ENCODE measurements at regions not wholly inside any gene's neighbourhood (a gene's known extent, or its start where the extent isn't known, plus 50 kb on each side); places are given as distances from the start of the nearest gene placed in this dataset.
"Not testable (repeated sequence)": the region's sequence is repeated elsewhere in the genome, so short reads cannot be mapped to it uniquely, and the experiment has no call there.

DNA sequence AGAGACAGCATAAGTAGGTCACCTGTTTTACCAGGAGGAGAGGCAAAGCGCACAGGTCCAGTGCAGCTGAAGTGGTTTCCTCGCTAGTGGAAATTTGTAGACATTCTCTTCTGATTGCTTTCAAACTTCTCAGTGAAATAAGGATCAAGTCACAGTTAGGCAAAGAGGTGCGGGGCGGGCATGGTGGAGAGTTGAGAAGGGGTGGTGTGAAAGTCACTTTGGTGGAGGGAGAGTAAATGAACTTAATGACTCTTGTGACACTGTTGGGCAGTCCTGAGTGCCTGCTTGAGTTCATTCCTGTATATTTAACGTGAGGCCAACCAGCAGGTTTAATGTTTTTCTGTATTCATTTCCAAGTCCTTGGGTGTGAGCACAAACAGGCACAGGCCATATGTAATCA is 235.6 kb downstream of the TRIML1 start:
- DNase-seq: no peak

DNA sequence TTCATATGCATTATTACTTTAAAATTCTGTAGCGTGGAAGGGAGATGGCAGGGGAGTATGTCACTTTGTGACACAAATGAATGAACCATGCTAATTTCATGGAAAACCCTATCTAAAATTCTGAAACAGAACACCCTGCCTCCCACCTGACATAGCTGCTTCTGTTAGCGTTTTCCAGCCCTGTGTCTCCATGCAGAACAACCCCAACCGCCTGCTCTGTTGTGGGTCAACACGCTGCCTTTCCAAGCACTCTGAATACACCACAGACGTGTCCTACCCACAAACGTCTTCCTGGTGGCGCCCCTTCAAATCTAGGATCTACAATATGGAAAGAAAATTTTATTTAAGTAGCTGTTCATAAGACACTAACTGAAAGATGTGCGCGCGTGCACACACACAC is 238.6 kb downstream of the TRIML1 start:
- no peak for DNase-seq

DNA sequence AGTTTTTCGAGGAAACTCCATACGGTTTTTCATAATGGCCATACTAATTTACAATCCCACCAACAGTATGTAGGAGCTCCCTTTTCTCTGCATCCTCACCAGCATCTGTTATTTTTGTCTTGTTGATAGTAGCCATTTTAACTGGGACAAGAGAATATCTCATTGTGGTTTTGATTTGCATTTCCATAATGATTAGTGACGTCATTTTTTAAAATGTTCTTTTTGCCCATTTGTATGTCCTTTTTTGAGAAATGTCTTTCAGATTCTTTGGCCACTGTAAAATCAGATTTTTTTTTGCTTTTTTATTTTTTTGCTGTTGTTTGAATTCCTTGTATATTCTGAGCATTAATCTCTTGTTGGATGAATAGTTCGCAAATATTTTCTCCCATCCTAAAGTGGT is 243.9 kb downstream of the TRIML1 start:
- no peak for DNase-seq

DNA sequence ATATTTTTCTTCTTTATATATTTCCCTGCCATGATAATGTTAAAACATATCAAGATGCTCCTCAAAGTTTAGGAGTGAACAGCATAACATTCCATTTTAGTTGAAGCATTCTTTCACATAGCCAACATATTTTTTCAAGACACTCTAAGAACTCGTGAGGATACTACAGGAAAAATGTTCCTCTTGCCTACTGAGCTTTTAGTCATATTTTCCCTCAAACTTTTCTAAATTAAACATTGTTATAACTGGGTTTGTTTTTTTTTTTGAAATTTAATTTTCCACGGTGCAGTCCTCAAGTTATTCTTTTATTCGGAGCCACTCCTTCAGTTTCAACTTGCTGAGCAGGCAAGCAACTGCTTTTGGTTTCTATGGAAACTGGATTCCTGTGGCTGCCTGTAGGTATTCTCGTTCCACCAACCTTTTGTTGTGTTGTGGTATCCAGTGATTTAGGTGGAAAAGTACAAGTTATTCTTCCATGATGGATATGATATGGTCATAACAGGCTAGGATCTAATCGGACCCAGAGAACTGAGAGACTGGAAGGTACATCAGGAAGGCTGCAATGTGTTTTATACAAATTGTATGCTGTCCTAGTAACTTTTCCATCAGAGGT is 248.0 kb downstream of the TRIML1 start:
- DNase-seq: no peak

DNA sequence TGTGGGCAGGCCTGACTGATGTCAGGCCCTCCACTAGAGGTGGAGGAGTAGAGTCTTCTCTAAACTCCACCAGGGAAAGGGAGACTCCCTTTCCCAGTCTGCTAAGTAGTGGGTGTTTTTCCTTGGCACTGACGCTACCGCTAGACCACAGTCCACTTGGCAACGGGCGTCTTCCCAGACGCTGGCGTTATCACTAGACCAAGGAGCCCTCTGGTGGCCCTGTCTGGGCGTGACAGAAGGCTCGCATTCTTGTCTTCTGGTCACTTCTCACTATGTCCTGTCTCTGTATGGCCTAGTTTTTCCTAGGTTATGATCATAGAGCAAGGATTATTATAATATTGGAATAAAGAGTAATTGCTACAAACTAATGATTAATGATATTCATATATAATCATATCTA is 252.1 kb downstream of the TRIML1 start:
- DNase-seq: not testable (repeated sequence)

DNA sequence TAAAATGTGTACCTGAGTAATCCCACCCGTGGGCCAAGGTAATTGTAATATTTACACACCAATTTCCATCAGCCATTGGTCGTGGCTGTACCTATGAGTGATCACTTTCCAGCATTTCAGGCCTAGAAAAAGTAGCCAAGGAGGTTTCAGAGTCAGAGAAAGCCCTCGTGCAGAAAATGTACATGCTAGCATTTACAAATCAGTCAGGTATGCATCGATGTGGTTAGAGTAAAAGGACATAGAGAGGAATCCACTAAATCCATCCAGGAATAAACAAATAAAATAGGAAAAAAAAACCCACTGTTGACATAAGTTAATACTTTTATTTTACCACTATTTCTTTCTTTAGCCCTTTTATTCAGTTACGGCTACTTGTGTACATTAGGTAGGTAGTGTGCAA is 256.8 kb downstream of the TRIML1 start:
- DNase-seq: no peak

DNA sequence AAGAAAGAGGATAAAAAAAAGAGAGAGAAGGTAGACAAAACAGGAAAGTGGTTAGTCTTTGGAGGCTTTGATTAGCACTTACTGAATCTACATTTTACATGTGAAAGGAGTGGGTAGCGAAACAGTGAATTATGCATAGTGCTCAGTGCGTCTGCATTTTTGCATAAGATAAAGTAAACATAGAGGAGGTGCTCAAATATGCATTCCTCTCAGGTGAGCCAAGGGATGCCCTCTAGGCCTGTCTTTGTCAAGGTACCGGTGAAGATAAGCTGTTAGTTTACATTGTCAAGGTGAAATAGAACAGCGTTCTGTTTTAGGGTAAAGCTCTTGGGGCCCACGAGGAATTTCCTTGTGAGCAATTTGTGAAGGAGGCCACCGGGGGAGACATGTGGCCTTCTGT is 260.6 kb downstream of the TRIML1 start:
- DNase-seq: no peak

DNA sequence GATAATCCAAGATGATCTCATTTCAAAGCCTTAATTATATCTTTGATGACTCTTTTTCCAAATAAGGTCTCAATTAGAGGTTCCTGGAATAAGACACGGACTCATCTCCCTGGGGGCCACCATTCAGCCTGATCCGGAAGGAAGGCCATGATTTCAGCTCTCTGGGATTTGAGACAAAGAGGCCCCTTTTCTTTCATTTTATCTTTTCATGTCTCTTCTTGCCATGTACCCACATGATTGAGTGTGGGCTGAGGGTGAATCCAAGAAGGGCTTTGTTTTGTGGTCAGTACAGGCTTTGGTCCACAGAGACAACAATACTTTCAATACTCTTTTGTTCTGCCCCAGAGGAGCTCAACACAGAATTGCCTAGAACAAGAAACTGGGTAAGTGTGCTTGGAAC is 261.2 kb downstream of the TRIML1 start:
- no peak for DNase-seq

DNA sequence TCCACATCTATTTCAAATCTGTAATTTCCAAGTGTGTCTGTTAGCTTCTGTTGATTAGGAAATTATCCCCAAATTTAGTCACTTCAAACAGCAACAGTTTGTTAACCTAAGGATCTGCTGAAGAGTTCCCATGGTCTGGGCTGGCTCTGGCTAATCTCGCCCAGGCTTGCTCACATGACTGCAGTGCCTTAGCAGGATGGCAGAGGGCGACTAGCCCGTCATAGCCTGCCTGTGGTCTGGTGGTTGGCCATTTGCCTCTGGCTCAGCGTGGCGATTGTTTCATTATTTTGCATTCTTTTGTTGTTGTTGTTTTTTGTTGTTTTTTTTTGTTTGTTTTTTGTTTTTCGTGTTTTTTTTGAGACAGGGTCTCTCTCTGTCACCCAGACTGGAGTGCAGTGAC is 264.0 kb downstream of the TRIML1 start:
- no peak for DNase-seq

DNA sequence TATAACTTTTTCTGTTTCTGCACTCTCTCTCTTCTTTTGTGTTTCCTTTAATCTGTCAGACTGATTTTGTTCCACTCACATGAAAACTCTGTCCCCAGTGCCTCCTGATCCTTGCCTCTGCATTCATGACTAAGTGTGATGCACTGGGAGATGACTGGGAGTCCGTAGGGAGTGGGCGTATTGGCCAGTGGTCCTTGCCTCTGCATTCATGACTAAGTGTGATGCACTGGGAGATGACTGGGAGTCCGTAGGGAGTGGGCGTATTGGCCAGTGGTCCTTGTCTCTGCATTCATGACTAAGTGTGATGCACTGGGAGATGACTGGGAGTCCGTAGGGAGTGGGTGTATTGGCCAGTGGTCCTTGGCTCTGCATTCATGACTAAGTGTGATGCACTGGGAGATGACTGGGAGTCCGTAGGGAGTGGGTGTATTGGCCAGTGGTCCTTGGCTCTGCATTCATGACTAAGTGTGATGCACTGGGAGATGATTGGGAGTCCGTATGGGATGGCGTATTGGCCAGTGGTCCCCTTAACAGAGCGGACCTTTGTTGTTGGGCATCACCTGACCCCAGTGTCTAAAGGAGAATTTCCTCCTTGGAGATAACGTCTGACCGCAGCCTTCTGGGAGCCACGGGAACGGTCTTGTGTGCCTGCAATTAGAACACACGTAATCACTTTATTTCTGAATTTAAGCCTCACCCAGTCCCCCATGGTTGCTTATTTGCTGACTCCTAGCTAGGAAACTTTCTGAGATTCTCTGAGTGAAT is 266.0 kb downstream of the TRIML1 start:
- not testable (repeated sequence) for DNase-seq

DNA sequence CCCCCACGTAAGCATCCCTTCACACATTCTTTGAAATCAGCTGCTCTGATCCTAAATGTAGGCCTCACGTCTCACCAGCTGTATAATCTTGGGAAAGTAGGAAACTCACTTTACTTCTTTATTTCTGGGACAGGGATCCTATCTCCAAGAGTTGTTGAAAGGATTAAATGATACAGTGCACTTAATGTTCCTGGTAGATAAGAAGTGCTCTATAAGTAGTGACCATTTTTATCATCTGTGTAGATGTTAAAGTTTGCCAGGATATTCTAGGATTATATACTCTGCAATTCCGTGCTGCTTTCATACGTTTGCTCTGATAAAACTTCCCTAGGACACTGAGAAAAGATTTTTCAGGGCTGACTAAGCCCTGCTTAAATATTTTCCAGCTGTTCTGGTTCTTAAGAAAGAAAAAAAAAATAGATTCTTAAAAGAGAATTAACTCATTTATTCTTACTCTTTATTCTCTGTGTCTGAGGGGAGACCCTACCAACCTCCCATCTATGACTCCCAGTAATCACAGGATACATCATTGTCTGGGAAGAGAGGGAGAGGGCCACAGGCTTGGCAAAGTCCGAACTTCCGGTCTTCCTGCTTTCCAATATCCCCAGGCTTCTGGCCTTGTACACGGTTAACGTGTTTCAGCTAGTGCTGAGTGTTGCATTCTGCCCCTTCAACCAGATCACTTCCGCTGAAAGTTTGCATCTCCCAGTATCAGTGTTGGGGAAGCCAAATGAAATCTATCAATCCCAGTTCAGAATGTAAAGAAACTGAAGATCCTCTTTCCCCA is 269.2 kb downstream of the TRIML1 start:
- peak; percentile 19 for DNase-seq

DNA sequence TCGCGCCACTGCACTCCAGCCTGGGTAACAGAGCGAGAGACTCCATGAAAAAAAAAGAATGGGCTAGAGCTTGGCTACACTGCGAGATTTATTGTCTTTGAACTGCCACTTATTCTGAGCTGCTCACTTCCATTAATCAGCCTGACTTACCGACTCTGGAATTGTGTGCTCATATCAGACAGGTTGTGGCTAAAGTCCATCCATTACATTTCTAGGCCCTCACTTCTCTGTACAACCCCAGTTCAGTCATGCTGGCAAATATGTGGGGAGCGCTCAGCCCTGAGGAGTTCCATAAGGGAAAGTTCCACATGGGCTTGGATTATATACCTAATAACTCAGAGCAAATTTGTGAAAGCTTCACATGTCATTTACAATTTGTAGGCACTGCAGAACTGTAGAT is 270.6 kb downstream of the TRIML1 start:
- DNase-seq: no peak

DNA sequence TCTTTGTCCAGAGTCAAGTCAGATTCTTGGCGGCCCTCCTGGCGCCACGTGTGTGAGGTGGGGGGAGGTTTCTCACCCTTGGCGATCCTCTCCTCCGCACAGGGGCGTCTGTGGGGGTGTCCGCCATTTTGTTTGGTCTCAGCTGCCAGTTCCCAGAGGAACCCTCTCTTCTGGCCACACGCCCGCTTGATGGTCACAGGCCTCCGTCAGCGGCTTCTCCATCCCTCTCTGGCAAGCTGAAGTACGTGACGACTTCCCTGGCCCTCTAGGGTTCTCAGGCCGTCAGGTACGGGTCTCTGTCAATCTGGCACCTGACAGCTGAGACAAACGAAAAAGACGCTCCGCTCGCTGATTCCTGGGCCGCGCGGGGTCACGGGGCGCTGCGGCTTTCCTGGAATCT is 272.6 kb downstream of the TRIML1 start:
- DNase-seq: peak; percentile 4

DNA sequence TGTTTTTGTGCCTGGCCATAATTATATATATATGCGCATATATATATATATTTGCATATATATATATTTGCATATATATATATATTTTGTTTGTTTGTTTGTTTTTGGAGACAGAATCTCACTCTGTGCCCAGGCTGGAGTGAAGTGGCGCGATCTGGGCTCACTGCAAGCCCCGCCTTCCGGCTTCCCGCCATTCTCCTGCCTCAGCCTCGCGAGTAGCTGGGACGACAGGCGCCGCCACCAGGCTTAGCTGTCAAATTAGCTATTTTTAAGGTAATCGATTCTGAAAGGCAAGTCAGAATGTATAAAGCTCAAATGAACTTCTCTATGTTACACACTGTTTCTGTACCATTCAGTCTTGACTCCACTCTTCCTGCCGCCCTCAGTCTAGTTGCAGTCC is 273.3 kb downstream of the TRIML1 start:
- DNase-seq: no peak

DNA sequence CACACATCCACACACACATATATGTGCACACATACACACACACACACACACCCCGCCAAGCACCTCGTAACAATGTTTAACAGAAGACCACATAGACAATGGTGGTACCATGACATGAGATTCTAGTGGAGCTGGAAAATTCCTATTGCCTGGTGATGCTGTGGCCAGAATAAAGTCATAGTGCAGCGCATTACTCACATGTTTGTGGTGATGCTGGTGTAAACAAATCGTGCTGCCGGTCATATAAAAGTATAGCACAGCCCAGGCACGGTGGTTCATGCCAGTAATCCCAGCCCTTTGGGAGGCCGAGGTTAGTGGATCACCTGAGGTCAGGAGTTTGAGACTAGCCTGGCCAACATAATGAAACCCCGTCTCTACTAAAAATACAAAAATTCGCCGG is 275.2 kb downstream of the TRIML1 start:
- DNase-seq: no peak

DNA sequence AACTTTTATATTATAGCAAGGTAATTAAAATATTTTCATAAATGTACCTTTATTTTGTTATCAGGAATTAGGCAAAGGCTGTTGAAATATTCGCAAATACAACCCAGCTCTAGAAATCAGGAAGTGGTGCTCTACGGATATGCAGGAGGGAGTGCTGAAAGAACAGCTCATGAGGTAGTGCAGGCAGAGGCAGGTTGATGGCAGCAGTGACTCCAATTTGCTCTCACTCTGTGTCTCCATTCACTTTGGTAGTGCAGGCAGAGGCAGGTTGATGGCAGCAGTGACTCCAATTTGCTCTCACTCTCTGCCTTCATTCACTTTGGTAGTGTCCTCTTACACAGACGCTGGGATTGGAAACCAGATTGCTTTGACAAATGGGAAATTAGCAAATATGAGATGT is 277.9 kb downstream of the TRIML1 start:
- DNase-seq: no peak

DNA sequence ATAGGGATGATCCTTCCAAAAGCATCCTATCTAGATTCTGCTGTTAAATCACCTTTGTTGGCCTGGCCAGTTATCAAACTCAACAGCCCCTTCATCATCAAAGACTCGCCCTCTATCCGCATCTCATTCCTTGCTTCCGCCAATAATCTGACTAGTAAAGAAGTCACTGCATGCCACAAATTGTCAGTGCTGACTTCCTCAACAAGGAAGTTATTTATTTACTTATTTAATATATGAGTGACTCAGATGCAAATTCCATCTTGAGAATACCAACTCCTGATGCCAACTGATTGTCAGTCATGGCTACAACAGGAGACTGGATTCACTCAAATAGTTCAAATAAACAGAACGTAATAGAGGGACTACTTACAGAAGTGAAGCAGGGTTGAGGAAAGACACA is 283.8 kb downstream of the TRIML1 start:
- DNase-seq: no peak

DNA sequence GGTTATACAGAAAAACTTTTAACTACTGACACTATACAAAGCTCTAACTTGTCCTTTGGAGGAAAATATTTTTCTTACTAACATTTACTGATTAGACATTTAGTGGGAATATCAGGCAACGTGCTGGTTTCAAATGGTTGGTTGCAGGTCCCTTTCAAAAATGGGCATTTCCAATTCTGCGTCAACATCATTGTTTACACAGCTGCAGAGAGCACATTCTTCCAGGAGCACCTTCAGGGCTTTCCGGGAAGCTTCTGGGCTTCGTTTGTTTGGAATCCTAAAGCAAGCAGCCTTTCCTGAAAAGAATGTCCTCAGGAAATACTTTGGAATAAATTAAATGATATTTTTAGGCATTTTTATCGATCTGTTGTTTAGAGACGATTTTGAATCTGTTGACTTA is 289.7 kb downstream of the TRIML1 start:
- DNase-seq: no peak

DNA sequence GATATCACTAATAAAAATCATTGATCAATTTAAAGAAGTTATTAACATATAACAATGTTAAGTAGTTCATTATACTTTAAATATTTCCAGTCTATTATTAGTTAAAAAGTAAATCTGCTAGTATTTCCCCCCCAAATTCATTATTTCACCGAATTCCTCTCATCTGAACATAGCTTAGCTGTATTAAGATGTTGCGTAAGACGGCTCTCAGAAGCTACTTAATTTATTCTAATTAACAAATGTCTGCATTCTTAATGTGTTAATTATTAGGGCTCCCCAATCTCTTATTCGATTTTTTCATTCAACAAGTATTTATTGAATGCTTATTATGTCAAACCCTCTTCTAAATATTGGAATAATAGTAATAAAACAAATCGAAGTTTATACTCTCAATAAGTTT is 290.7 kb downstream of the TRIML1 start:
- no peak for DNase-seq

DNA sequence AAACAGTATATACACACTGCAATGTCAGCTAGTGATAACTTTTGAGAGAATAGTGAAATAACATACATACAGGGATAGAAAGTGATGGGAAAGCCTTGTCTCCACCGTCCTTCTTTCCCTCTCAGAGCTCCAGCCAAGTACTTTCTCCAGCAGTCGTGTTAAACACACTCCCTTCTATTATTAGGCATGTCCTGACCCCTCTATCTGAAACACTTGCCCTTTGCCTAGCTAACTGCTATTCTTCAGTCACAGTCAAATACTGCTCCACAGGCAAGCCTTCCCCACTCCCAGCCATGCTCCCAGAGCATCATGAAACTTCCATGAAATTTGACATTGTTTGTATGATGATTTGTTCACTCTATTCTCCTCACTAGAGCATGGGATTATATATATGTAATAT is 291.1 kb downstream of the TRIML1 start:
- DNase-seq: no peak

DNA sequence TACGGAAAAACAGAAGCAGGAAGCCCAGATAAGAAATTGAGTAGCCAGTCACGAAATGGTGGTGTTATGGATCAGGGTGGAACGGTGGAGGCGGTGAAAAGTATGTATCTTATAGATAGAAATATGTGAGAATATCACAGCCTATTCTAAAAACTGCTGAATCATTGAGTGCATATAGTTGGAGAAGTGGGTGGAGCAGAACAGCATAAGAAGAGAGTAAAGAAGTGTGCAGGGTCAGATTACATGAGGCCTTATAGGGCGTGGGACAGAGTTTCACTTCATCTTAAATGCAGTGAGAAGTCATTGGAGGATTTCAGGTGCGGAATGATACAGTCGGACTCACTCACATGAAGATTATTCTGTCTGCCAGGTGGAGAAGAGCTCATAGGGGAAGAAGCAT is 293.1 kb downstream of the TRIML1 start:
- DNase-seq: no peak

DNA sequence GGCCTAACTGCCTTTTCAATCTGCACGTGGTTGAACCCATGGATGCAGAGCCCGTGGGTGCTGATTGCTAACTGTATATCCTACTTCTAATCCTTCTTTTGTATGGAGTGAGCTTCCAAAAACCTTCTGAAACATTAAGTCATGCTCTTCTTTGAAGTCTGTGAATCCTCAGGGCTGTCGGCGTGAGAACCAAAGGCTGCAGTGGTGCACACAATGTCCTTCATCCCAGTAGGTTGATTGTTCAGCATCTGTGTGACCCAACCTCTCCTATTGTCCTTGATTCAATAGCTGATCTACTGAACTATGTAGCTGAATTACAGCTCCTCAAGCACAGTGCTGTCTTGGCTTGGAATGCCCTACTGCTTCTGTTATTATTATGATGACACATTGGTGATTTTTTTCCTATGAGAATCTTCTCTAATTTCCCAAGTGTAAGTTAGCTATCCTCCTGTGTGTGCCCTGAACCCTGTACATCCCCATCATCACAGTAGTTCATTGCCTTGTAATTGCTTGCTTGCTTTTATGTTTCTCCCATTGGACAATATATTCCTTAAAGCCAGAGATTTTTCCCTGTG is 294.6 kb downstream of the TRIML1 start:
- DNase-seq: no peak

DNA sequence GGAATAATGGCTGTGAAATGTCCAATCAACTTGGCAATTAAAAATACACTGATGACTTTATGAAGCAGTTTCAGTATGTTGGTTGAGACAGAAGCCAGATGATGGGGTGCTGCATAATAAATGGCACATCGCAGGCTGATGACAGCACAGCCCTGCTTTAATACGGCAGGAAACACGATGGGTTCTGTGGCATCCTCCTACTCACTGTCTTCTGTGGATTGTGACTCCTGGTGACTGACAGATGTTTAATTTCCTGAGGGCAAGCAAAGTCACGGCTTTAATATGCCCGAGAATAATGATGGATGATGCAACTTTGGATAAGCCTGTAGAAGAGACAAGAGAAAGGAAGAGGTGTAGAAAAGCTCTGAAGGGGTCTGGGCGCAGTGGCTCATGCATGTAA is 295.4 kb downstream of the TRIML1 start:
- DNase-seq: no peak
